ENCODE measurements at regions not wholly inside any gene's neighbourhood (a gene's known extent, or its start where the extent isn't known, plus 50 kb on each side); places are given as distances from the start of the nearest gene placed in this dataset.
"Not testable (repeated sequence)": the region's sequence is repeated elsewhere in the genome, so short reads cannot be mapped to it uniquely, and the experiment has no call there.

- H3K27ac Mint-ChIP-seq: no peak overlapping the region
Observed at GRCh38 chr21:32867597-32867996, 96.0 kb upstream of the PAXBP1 start.

GRCh38 chr21:32868631-32869454 lies 97.3 kb upstream of the PAXBP1 start:
- no peak for DNase-seq
- Mint-ChIP-seq H3K9me3 (no peaks in the 10 kb centered on the region), H3K27ac (no peak overlapping the region), H3K36me3 (ENCODE audit: low read depth) (no peaks in the 10 kb centered on the region), H3K4me3 (no peak overlapping the region), H3K4me1 (ENCODE audit: low read depth) (no peaks in the 10 kb centered on the region), H3K27me3 (peaks cover 8% of the 10 kb centered on the region)

More at GRCh38 chr21:32867597-32867996, 96.0 kb upstream of the PAXBP1 start:
- Mint-ChIP-seq H3K4me1 (ENCODE audit: low read depth) (no peaks in the 10 kb centered on the region), H3K9me3 (no peaks in the 10 kb centered on the region), H3K4me3 (no peak overlapping the region), H3K36me3 (ENCODE audit: low read depth) (no peaks in the 10 kb centered on the region), H3K27me3 (peaks cover 9% of the 10 kb centered on the region)
- DNase-seq: no peak

DNA sequence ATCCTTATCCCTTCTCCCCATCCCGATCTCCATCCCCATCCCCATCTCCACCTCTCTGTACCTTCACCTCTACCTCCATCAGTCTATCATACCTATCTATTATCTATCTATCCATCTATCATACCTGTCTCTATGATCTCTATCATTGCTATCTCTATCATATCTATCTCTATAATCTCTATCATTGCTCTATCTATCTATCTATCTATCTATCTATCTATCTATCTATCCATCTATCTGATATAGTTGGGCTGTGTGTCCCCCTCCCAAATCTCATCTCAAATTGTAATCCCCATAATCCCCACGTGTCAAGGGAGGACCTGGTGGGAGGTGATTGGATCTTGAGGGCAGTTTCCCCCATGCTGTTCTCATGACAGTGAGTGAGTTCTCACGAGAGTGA lies 97.9 kb upstream of the PAXBP1 start:
- Mint-ChIP-seq H3K4me3 (no peak overlapping the region), H3K27me3 (peaks cover 10% of the 10 kb centered on the region), H3K36me3 (ENCODE audit: low read depth) (no peaks in the 10 kb centered on the region), H3K9me3 (no peaks in the 10 kb centered on the region), H3K4me1 (ENCODE audit: low read depth) (no peaks in the 10 kb centered on the region), H3K27ac (no peak overlapping the region)
- DNase-seq: no peak

DNA sequence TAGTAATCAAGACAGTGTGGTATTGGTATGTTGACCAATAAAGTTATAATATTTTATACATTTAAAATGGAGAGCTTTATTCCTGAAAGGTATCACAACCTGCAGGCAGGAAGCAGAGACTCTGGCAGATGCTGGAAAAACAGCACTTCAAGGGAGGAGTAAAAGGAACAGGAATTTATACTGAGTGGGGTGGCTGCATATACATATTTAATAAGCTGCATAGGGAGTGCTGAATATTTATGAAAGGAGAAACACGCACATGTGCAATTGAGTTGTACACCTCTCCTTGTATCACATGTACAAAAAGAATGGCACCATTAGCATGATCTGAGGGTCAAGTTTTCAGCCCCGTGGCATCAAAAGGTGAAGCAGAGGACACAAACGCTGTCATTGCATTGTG lies 104.9 kb upstream of the PAXBP1 start:
- Mint-ChIP-seq H3K27ac (no peak overlapping the region), H3K4me3 (no peak overlapping the region), H3K36me3 (ENCODE audit: low read depth) (no peaks in the 10 kb centered on the region), H3K27me3 (peaks cover 14% of the 10 kb centered on the region), H3K4me1 (ENCODE audit: low read depth) (no peaks in the 10 kb centered on the region), H3K9me3 (no peaks in the 10 kb centered on the region)
- DNase-seq: no peak

DNA sequence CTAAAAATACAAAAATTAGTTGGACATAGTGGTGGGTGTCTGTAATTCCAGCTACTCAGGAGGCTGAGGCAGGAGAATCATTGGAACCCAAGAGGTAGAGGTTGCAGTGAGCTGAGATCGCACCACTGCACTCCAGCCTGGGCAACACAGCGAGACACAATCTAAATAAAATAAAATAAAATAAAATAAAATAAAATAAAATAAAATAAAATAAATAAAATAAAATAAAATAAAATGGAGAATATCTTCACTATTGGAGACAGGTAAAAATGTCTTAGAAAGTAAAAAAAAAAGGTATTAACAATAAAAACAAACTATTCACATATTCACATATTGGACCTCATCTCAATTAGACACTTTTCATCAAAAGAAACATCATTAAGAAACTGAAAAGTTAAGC lies 106.3 kb upstream of the PAXBP1 start:
- not testable (repeated sequence) for H3K9me3 Mint-ChIP-seq; H3K36me3 Mint-ChIP-seq (ENCODE audit: low read depth); H3K27ac Mint-ChIP-seq; H3K4me1 Mint-ChIP-seq (ENCODE audit: low read depth); DNase-seq; H3K27me3 Mint-ChIP-seq; H3K4me3 Mint-ChIP-seq

GRCh38 chr21:32878661-32879060 lies 107.1 kb upstream of the PAXBP1 start:
- Mint-ChIP-seq H3K36me3 (ENCODE audit: low read depth) (no peaks in the 10 kb centered on the region), H3K27ac (no peak overlapping the region), H3K4me1 (ENCODE audit: low read depth) (no peaks in the 10 kb centered on the region), H3K4me3 (no peak overlapping the region), H3K27me3 (peaks cover 9% of the 10 kb centered on the region), H3K9me3 (no peaks in the 10 kb centered on the region)
- no peak for DNase-seq

- Mint-ChIP-seq H3K4me3 (no peak overlapping the region), H3K4me1 (ENCODE audit: low read depth) (peaks cover 7% of the 10 kb centered on the region), H3K27ac (no peak overlapping the region), H3K36me3 (ENCODE audit: low read depth) (no peaks in the 10 kb centered on the region), H3K9me3 (no peaks in the 10 kb centered on the region), H3K27me3 (peaks cover 4% of the 10 kb centered on the region)
- DNase-seq: no peak
Observed at GRCh38 chr21:32881458-32881857, 109.9 kb upstream of the PAXBP1 start.

DNA sequence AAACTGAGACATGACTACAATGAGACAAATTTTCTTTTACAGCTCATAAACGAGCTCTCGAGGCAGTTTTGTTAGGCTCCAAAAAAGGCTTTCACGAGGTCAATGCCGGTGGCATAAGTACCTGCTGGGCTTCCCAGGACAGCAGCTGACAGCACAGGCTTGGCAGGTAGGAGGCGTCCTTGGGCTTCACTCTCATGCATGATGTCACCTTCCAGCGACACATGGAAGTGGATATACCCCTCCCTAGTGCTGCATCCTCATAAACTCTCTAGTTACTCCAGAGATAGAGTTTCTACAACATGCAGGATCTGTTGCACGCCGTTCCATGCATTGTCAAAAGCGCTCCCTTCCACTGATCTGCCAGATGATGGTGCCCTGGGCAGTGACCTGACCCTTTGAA lies 112.5 kb upstream of the PAXBP1 start:
- Mint-ChIP-seq H3K4me3 (no peak overlapping the region), H3K9me3 (no peaks in the 10 kb centered on the region), H3K4me1 (ENCODE audit: low read depth) (peaks cover 11% of the 10 kb centered on the region), H3K27ac (no peak overlapping the region), H3K27me3 (no peaks in the 10 kb centered on the region), H3K36me3 (ENCODE audit: low read depth) (no peaks in the 10 kb centered on the region)
- DNase-seq: no peak

DNA sequence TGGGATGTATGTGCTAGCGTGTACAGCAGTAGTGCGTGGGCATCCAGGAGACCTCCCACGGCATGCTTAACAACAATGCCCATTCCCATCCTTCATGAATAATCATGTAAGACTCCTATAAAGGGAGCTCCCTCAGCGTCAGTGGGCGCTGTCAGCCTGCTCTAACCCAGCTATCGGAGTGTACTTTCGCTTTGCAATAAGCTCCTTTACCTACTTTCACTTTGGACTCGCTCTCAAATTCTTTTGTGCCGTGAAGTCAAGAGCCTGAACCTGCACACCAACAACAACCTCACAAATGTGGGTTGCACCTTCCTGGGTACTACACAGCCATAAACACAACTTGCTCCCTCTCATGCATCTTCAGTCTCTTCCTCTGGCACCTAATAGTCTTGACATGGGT lies 114.8 kb upstream of the PAXBP1 start:
- Mint-ChIP-seq H3K4me1 (ENCODE audit: low read depth) (peaks cover 13% of the 10 kb centered on the region), H3K4me3 (peak overlapping the region; percentile 52), H3K27ac (no peak overlapping the region), H3K9me3 (no peaks in the 10 kb centered on the region), H3K27me3 (no peaks in the 10 kb centered on the region), H3K36me3 (ENCODE audit: low read depth) (no peaks in the 10 kb centered on the region)
- peak; percentile 36 for DNase-seq

- no peak overlapping the region for H3K27ac Mint-ChIP-seq
- no peaks in the 10 kb centered on the region for H3K27me3 Mint-ChIP-seq
- DNase-seq: no peak
- H3K4me1 Mint-ChIP-seq (ENCODE audit: low read depth): peaks cover 13% of the 10 kb centered on the region
- peak overlapping the region; percentile 52 for H3K4me3 Mint-ChIP-seq
- no peaks in the 10 kb centered on the region for H3K36me3 Mint-ChIP-seq (ENCODE audit: low read depth)
- no peaks in the 10 kb centered on the region for H3K9me3 Mint-ChIP-seq
Observed at GRCh38 chr21:32887026-32887425, 115.5 kb upstream of the PAXBP1 start.

GRCh38 chr21:32888971-32889370 lies 117.4 kb upstream of the PAXBP1 start:
- Mint-ChIP-seq H3K27me3 (no peaks in the 10 kb centered on the region), H3K9me3 (no peaks in the 10 kb centered on the region), H3K4me3 (no peak overlapping the region), H3K4me1 (ENCODE audit: low read depth) (peaks cover 13% of the 10 kb centered on the region), H3K36me3 (ENCODE audit: low read depth) (no peaks in the 10 kb centered on the region), H3K27ac (no peak overlapping the region)
- no peak for DNase-seq

DNA sequence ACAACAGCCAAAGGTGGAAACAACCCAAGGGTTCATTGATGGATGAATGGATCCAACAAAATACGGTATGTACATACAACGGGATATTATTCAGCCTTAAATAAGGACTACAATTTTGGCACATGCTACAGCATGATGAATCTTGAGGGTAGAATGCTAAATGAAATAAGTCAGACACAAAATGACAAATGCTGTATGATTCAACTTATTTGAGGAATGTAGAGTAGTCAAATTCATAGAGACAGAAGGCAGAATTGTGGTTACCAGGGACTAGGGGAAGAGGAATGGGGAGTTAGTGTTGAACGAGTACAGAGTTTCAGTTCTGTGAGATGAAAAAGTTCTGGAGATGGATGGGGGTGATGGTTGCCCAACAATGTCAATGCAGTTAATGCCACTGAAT lies 118.0 kb upstream of the PAXBP1 start:
- no peak overlapping the region for H3K4me3 Mint-ChIP-seq
- H3K27ac Mint-ChIP-seq: no peak overlapping the region
- H3K36me3 Mint-ChIP-seq (ENCODE audit: low read depth): no peaks in the 10 kb centered on the region
- DNase-seq: no peak
- H3K27me3 Mint-ChIP-seq: no peaks in the 10 kb centered on the region
- no peaks in the 10 kb centered on the region for H3K9me3 Mint-ChIP-seq
- peaks cover 13% of the 10 kb centered on the region for H3K4me1 Mint-ChIP-seq (ENCODE audit: low read depth)

- no peaks in the 10 kb centered on the region for H3K9me3 Mint-ChIP-seq
- peaks cover 2% of the 10 kb centered on the region for H3K4me1 Mint-ChIP-seq (ENCODE audit: low read depth)
- no peak overlapping the region for H3K27ac Mint-ChIP-seq
- H3K4me3 Mint-ChIP-seq: no peak overlapping the region
- no peaks in the 10 kb centered on the region for H3K36me3 Mint-ChIP-seq (ENCODE audit: low read depth)
- no peaks in the 10 kb centered on the region for H3K27me3 Mint-ChIP-seq
- no peak for DNase-seq
Observed at GRCh38 chr21:32894321-32894720, 122.8 kb upstream of the PAXBP1 start.

DNA sequence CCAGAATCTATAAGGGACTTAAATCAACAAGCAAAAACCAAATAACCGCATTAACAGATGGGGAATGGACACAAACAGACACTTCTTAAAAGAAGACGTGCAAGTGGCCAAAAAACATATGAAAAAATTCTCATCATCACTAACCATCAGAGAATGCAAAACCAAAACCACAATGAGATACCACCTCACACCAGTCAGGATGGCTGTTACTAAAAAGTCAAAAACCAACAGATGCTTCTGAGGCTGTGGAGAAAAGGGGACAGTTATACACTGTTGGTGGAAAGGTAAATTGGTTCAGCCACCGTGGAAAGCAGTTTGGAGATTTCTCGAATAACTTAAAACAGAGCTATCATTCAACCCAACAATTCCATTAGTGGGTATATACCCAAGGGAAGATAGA lies 124.9 kb upstream of the OLIG2 start:
- no peak for DNase-seq
- H3K4me3 Mint-ChIP-seq: no peak overlapping the region
- no peaks in the 10 kb centered on the region for H3K27me3 Mint-ChIP-seq
- H3K36me3 Mint-ChIP-seq (ENCODE audit: low read depth): no peaks in the 10 kb centered on the region
- no peak overlapping the region for H3K27ac Mint-ChIP-seq
- H3K4me1 Mint-ChIP-seq (ENCODE audit: low read depth): no peaks in the 10 kb centered on the region
- no peaks in the 10 kb centered on the region for H3K9me3 Mint-ChIP-seq

DNA sequence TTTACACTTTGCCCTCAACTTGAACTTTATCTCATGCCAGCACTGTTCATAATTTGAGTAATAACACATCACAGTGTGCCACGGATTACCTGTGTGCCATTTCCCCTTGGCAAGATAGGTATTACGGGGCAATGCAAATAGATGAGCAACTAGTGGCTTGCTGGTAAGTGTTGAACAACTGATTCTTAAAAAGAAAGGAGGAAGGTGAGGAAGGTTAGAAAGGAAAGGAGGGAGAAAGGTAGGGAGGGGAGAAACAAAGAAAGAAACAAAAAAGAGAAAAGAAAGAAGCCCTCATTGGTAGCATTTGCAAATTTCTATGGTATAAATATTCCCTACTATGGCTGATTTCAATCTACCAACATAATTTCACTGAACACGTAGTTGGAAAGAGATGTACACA lies 118.2 kb upstream of the OLIG2 start:
- no peaks in the 10 kb centered on the region for H3K36me3 Mint-ChIP-seq (ENCODE audit: low read depth)
- H3K4me3 Mint-ChIP-seq: no peak overlapping the region
- H3K4me1 Mint-ChIP-seq (ENCODE audit: low read depth): no peaks in the 10 kb centered on the region
- no peaks in the 10 kb centered on the region for H3K9me3 Mint-ChIP-seq
- no peak for DNase-seq
- H3K27ac Mint-ChIP-seq: no peak overlapping the region
- H3K27me3 Mint-ChIP-seq: no peaks in the 10 kb centered on the region

- Mint-ChIP-seq H3K36me3 (ENCODE audit: low read depth) (no peaks in the 10 kb centered on the region), H3K4me1 (ENCODE audit: low read depth) (peaks cover under 1% of the 10 kb centered on the region), H3K9me3 (no peaks in the 10 kb centered on the region), H3K27me3 (no peaks in the 10 kb centered on the region), H3K4me3 (no peak overlapping the region), H3K27ac (no peak overlapping the region)
- DNase-seq: no peak
Observed at GRCh38 chr21:32908534-32908933, 117.2 kb upstream of the OLIG2 start.
